Keratinocyte (primary cell): ENCODE measurements at regions not wholly inside any gene's neighbourhood (a gene's known extent, or its start where the extent isn't known, plus 50 kb on each side); places are given as distances from the start of the nearest gene placed in this dataset.

ENCODE experiments used
- DNase-seq: peaks from one replicate; pipeline ENCODE4 v3.0.0-alpha.2; 2011; ENCODE audit warnings: low read depth, missing footprints, low spot score
- FAIRE-seq: peaks from 2 replicates; lab custom pipeline; 2011; peaks lifted over from hg19 to GRCh38; lab: Jason Lieb, UNC
- H2AFZ ChIP-seq: 2 replicates; pipeline ENCODE4 v1.6.0; 2012; ENCODE audit warnings: low read length, control low read depth, inconsistent platforms; ENCODE audit not compliant: control insufficient read depth
- H3K27ac ChIP-seq: 2 replicates; pipeline ENCODE4 v1.5.1; 2011; ENCODE audit warnings: low read length; ENCODE audit not compliant: control insufficient read depth, insufficient read depth
- H3K27me3 ChIP-seq: 3 replicates; pipeline ENCODE4 v1.6.0; 2011; ENCODE audit warnings: low read length; ENCODE audit not compliant: control insufficient read depth, insufficient read depth; ENCODE audit errors: extremely low read depth
- H3K36me3 ChIP-seq, 2 experiments: 2 replicates in 1 of 2; 3 replicates in 1 of 2; pipeline ENCODE4 v1.5.1; 2011; ENCODE audit warnings: low read length in 2 of 2, mild to moderate bottlenecking in 1 of 2; ENCODE audit not compliant: control insufficient read depth in 2 of 2, insufficient read depth in 2 of 2; ENCODE audit errors: extremely low read depth in 1 of 2
- H3K4me1 ChIP-seq: 3 replicates; pipeline ENCODE4 v1.5.1; 2011; ENCODE audit warnings: low read length; ENCODE audit not compliant: control insufficient read depth, insufficient read depth; ENCODE audit errors: extremely low read depth
- H3K4me2 ChIP-seq: 3 replicates; pipeline ENCODE4 v1.6.0; 2011; ENCODE audit warnings: low read depth, low read length; ENCODE audit not compliant: control insufficient read depth, insufficient read depth; ENCODE audit errors: extremely low read depth
- H3K4me3 ChIP-seq, 3 experiments: fragments of 200-600 bp in 1 of 3; sonication (generic) in 1 of 3; 2 replicates in 2 of 3; 3 replicates in 1 of 3; pipeline ENCODE4 v1.5.1; 2011 to 2016; ENCODE audit warnings: low read length in 3 of 3, mild to moderate bottlenecking in 3 of 3, control low read depth in 2 of 3, inconsistent platforms in 1 of 3, low read depth in 1 of 3, mixed read lengths in 1 of 3, mixed run types in 1 of 3, moderate library complexity in 1 of 3; ENCODE audit not compliant: control insufficient read depth in 2 of 3, insufficient read depth in 2 of 3; ENCODE audit errors: extremely low read depth in 1 of 3
- H3K79me2 ChIP-seq: 2 replicates; pipeline ENCODE4 v1.6.0; 2012; ENCODE audit warnings: low read length; ENCODE audit not compliant: control insufficient read depth, insufficient read depth
- H3K9ac ChIP-seq: 3 replicates; pipeline ENCODE4 v1.6.0; 2011; ENCODE audit warnings: low read length; ENCODE audit not compliant: control insufficient read depth, insufficient read depth; ENCODE audit errors: extremely low read depth
- H3K9me1 ChIP-seq: 3 replicates; pipeline ENCODE4 v1.6.0; 2011; ENCODE audit warnings: low read length; ENCODE audit not compliant: control insufficient read depth, insufficient read depth; ENCODE audit errors: extremely low read depth
- H3K9me3 ChIP-seq: 2 replicates; pipeline ENCODE4 v1.5.1; 2012; ENCODE audit warnings: low read depth, low read length; ENCODE audit not compliant: control insufficient read depth
- H4K20me1 ChIP-seq: 3 replicates; pipeline ENCODE4 v1.6.0; 2011; ENCODE audit warnings: low read length; ENCODE audit not compliant: control insufficient read depth, insufficient read depth; ENCODE audit errors: extremely low read depth
- EZH2 ChIP-seq: IDR thresholded peaks from one replicate; pipeline ENCODE4 v1.6.1; 2012; ENCODE audit warnings: inconsistent platforms, mild to moderate bottlenecking, low read length, moderate library complexity
- dilution Hi-C: fragments of 300-500 bp; cut with MboI; formaldehyde crosslinking; loops from one replicate; pipeline ENCODE4 v1.7.0; 2020; ENCODE audit warnings: low sequenced_read_pairs; ENCODE audit not compliant: extremely low pct_ligation_motif_present
- TF ChIP-seq, protein P1 (sequence below), 3 experiments: IDR thresholded peaks in 1 of 3; conservative IDR thresholded peaks in 1 of 3; optimal IDR thresholded peaks in 1 of 3; 2 replicates in 2 of 3; 3 replicates in 1 of 3; pipeline versions ENCODE3 to v1.5.1; 2011; ENCODE audit warnings: low read length in 3 of 3, mild to moderate bottlenecking in 3 of 3, moderate library complexity in 2 of 3, control low read depth in 1 of 3, inconsistent platforms in 1 of 3; ENCODE audit not compliant: insufficient read depth in 2 of 3; ENCODE audit errors: extremely low read depth in 1 of 3

- FAIRE-seq = no peak
- H3K27me3 ChIP-seq = no peaks in the 10 kb centered on the region
- no peaks in the 10 kb centered on the region for H3K79me2 ChIP-seq
- no peaks in the 10 kb centered on the region for H3K9me1 ChIP-seq
- H3K36me3 ChIP-seq = no peaks in the 10 kb centered on the region
- DNase-seq = no peak
- TF ChIP-seq, protein P1, sequence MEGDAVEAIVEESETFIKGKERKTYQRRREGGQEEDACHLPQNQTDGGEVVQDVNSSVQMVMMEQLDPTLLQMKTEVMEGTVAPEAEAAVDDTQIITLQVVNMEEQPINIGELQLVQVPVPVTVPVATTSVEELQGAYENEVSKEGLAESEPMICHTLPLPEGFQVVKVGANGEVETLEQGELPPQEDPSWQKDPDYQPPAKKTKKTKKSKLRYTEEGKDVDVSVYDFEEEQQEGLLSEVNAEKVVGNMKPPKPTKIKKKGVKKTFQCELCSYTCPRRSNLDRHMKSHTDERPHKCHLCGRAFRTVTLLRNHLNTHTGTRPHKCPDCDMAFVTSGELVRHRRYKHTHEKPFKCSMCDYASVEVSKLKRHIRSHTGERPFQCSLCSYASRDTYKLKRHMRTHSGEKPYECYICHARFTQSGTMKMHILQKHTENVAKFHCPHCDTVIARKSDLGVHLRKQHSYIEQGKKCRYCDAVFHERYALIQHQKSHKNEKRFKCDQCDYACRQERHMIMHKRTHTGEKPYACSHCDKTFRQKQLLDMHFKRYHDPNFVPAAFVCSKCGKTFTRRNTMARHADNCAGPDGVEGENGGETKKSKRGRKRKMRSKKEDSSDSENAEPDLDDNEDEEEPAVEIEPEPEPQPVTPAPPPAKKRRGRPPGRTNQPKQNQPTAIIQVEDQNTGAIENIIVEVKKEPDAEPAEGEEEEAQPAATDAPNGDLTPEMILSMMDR (optimal IDR thresholded peaks at IDR 0.05 in 1 of 3, IDR thresholded peaks at IDR 0.05 in 1 of 3, conservative IDR thresholded peaks at IDR 0.05 in 1 of 3; ENCODE audit: extremely low read depth in 1 of 3, insufficient read depth in 2 of 3, low read length in 3 of 3) = no peak
- no peak overlapping the region for H3K4me2 ChIP-seq
- H3K4me3 ChIP-seq = no peak overlapping the region
- H2AFZ ChIP-seq = no peak overlapping the region
- H3K4me1 ChIP-seq = no peaks in the 10 kb centered on the region
- H3K9me3 ChIP-seq = no peaks in the 10 kb centered on the region
- no peak overlapping the region for H3K27ac ChIP-seq
- no peak overlapping the region for H3K9ac ChIP-seq
- no peaks in the 10 kb centered on the region for H4K20me1 ChIP-seq
- dilution Hi-C loops = no loop called here
Observed at GRCh38 chr10:86597306-86597705, 57.0 kb upstream of the OPN4 start.

GRCh38 chr10:86598151-86598550 lies 56.2 kb upstream of the OPN4 start:
- no peak overlapping the region for H2AFZ ChIP-seq
- H3K4me3 ChIP-seq = no peak overlapping the region
- H3K27me3 ChIP-seq = no peaks in the 10 kb centered on the region
- H3K4me1 ChIP-seq = peaks cover under 1% of the 10 kb centered on the region
- no peaks in the 10 kb centered on the region for H3K9me3 ChIP-seq
- TF ChIP-seq, protein P1 (optimal IDR thresholded peaks at IDR 0.05 in 1 of 3, IDR thresholded peaks at IDR 0.05 in 1 of 3, conservative IDR thresholded peaks at IDR 0.05 in 1 of 3; ENCODE audit: extremely low read depth in 1 of 3, insufficient read depth in 2 of 3, low read length in 3 of 3) = no peak
- TF ChIP-seq EZH2 = no peak
- H3K9ac ChIP-seq = no peak overlapping the region
- no peaks in the 10 kb centered on the region for H4K20me1 ChIP-seq
- no peaks in the 10 kb centered on the region for H3K36me3 ChIP-seq
- H3K79me2 ChIP-seq = no peaks in the 10 kb centered on the region
- no peak for FAIRE-seq
- H3K9me1 ChIP-seq = no peaks in the 10 kb centered on the region
- dilution Hi-C loops = no loop called here
- H3K27ac ChIP-seq = no peak overlapping the region
- H3K4me2 ChIP-seq = no peak overlapping the region
- no peak for DNase-seq
